ENCODE measurements at regions not wholly inside any gene's neighbourhood (a gene's known extent, or its start where the extent isn't known, plus 50 kb on each side); places are given as distances from the start of the nearest gene placed in this dataset.

DNA sequence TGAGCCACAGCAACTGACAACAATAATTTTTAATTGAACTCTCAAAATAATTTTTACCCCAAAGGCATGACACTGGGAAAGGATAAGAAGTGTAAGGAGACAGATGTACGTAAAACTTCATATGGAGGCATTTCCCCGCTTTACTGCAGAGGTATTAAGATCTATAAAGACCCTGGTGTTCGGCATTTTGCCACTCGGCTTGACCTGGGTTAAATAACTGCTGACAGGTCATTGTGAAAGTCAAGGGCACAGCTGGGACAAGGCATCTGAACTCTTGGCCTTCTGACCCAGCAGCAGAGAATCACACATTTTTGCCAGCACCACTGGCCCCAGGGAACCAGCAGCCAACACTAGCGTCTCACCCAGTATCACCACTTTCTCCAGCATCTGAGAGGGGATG is 372.1 kb downstream of the SOX9 start:
- no peak for TF ChIP-seq RORB (CRISPR knock-in tag; IDR thresholded peaks at IDR 0.05)
- TF ChIP-seq IRF2 (CRISPR knock-in tag; IDR thresholded peaks at IDR 0.05; ENCODE audit: borderline replicate concordance, low read depth) = no peak
- TF ChIP-seq, protein P1, sequence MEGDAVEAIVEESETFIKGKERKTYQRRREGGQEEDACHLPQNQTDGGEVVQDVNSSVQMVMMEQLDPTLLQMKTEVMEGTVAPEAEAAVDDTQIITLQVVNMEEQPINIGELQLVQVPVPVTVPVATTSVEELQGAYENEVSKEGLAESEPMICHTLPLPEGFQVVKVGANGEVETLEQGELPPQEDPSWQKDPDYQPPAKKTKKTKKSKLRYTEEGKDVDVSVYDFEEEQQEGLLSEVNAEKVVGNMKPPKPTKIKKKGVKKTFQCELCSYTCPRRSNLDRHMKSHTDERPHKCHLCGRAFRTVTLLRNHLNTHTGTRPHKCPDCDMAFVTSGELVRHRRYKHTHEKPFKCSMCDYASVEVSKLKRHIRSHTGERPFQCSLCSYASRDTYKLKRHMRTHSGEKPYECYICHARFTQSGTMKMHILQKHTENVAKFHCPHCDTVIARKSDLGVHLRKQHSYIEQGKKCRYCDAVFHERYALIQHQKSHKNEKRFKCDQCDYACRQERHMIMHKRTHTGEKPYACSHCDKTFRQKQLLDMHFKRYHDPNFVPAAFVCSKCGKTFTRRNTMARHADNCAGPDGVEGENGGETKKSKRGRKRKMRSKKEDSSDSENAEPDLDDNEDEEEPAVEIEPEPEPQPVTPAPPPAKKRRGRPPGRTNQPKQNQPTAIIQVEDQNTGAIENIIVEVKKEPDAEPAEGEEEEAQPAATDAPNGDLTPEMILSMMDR (IDR thresholded peaks at IDR 0.05) = no peak
- no peak for TF ChIP-seq TP53 (CRISPR knock-in tag; IDR thresholded peaks at IDR 0.05)
- TF ChIP-seq JUN (CRISPR knock-in tag; IDR thresholded peaks at IDR 0.05) = no peak
- no peak for TF ChIP-seq CBFB (CRISPR knock-in tag; IDR thresholded peaks at IDR 0.05; ENCODE audit: low read depth)

Measured in WTC11 (cell line).